Stimulated activated CD4-positive, alpha-beta T cell treated with anti-CD3 and anti-CD28 coated beads, TNF-alpha, amount 100 ng/mL, for 1 hour (primary cell): ENCODE measurements at regions not wholly inside any gene's neighbourhood (a gene's known extent, or its start where the extent isn't known, plus 50 kb on each side); places are given as distances from the start of the nearest gene placed in this dataset.
"Not testable (repeated sequence)": the region's sequence is repeated elsewhere in the genome, so short reads cannot be mapped to it uniquely, and the experiment has no call there.

Experiments
- DNase-seq, 3 donors: peaks; one replicate each; pipeline ENCODE4 v3.0.0-alpha.2; 2020; ENCODE audit warnings: low read depth in 3 of 3, low spot score in 1 of 3

DNA sequence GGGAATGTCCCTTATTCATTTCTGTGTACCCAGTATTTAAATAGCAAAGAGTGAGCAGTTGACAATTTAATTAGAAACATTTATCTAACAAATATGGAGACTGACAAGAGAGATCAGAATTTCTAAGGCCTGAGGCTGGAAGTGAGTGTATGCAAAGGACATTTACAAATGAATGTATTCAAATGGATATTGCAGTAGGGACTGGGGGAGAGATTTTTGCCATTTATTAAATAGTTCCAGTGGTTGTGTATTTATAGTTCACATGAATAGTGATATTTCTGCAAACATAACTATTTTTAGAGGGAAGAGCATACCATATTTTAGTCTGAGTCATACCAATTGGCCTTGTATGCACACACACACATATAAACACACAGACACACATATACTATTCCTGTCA is 592.4 kb downstream of the GLUD2 start:
- DNase-seq = no peak

DNA sequence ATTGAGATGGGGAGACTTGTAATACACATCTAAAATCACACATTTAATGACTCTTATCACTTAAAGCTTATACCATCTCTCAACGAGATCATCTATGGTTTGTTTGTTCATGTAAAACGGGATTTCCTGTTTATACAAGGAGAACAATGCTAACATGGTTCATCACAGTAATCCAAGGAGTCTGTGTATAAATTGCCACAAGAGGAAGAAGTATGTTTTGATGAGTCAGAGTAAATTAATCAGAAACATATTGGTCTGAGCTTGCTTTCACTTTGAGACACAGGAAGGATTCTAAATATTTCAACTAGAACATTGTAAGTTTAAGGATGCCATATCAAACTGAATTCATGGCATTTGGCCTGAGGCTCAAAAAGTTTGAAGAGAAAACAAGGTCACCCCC is 594.1 kb downstream of the GLUD2 start:
- no peak for DNase-seq

DNA sequence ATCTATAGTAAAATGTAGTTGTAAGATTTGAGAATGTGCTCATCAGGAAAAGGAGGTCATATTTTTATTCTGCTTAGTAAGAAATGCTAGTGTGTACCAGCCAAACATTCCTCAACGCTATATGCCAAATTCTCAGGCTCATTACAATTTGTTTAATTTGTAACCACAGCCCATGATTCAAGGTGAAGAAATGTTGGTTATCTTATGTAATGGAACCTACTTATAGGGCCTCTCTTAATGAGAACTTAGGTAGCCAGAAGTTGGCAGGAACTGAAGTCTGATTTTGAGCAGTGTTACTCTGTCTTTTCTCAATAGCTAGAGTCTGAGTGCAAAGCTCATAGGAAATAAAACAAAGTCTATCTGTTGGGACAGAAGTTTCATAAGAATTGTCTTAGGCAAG is 595.0 kb downstream of the GLUD2 start:
- no peak for DNase-seq

DNA sequence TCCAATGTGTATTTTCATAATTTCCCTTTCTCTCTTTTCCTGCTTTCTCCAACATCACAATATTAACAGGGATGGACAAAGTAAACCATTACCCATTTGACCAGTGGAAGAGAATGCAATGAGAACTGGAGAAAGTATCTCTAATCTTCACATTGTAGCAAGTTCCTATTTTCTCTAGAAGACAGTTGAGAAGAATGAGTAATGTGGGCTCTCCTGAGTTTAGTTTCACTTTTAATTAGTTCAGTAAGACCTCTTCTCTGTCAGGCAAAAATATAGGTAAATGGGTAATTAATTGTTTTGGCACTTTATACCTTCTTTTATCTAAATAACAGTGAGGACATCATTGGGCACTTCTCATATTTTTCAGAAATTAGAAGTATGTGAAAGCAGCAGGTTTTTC is 602.0 kb downstream of the GLUD2 start:
- DNase-seq = no peak

DNA sequence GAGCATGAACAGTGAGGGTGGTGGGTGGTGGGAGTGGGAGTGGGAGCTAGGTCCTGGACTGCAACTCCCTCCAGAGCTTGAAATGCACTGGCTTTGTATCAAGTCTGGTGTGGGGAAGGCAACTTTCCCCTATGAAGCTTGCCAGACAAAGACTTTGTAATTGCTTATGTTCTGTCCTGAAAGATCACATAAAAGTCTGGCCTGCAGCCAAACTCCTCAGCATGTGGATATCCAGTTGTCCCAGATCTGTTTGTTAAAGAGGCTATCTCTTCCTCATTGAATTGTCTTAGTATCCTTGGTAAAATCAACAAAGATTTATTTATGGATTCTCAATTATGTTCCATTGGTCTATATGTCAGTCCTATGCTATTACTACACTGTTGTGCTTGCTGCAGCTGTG is 607.9 kb downstream of the GLUD2 start:
- no peak for DNase-seq

DNA sequence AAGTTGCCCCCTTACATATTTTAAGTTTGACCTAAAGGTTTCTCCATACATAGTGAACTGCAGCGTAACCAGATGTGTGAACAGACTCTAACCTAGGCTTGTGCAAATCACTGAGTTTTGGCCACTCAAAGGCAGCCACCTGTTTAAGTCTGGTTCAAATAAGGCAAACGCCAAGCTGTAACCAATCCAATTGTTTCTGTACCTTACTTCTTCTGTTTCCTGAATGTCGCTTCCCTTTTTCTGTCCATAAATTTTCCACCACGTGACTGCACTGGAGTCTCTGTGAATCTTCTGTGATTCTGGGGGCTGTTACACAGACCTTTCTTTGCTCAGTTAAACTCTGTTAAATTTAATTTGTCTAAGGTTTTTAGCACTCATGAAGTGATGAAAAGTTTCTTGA is 618.8 kb downstream of the GLUD2 start:
- DNase-seq = no peak

DNA sequence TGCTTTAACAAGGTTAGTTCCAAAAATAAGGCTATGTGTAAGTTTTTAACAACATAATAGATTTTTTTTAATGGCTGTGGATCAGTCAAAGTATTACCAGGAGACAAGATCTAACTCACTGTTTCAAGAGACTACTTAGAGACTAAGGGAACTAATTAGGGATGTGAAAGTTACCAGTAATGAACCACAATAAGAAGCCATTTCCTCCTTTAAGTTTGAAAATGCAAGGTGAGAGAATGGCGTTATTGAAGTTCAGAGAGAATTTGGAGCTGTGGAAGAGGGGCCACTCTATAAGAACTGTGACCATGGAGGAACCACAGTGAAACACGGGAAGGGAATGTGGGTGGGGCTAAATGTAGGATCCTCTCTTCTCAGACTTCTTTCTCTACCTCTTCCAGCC is 624.2 kb downstream of the GLUD2 start:
- DNase-seq = no peak

DNA sequence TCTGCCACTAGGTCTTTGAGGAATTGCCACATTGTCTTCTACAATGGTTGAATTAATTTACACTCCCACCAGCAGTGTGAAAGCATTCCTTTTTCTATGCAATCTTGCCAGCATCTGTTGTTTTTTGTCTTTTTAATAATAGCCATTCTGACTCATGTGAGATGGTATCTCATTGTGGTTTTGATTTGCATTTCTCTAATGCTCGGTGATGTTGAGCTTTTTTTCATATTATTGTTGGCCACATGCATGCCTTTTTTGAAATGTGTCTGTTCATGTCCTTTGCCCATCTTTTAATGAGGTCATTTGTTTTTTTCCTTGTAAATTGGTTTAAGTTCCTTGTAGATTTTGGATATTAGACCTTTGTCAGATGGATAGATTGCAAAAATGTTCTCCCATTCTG is 661.8 kb downstream of the GLUD2 start:
- not testable (repeated sequence) for DNase-seq

DNA sequence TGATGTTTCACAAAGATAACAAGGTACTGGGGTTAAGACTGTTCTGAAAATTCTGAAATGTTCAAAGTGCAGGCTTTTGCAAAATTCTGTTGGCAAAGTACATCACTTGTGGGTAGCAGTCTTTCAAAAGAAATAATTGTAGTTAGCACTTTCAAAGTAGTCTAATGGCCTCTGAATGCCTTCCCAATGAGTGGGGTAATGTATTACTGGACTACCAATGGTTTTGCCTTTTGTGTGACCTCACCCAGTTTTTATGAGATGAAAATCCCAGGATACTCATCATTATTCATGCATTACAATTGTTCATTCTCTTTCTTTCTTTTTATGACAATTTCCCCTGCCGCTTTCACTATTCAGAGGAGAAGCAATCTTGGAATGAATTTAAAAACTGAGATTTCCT is 686.1 kb downstream of the GLUD2 start:
- no peak for DNase-seq

DNA sequence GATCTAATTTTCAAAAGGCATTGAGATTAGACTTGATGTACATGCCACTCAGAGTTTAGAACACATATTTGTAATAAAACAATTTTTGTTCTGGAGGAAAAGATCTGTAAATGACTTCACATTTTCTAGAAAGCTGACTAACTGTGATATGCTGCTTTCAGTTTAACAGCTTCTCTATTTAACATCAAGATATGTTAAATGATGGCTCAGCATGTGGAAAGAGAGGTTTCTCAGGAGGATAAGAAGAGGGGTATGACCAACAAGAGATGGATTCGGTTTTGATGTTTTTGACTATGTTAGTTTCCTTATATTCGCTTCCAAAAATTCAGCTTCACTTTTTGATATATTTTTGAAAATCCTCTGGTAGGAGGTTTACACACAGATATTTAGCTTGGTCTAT is 698.7 kb downstream of the GLUD2 start:
- no peak for DNase-seq

DNA sequence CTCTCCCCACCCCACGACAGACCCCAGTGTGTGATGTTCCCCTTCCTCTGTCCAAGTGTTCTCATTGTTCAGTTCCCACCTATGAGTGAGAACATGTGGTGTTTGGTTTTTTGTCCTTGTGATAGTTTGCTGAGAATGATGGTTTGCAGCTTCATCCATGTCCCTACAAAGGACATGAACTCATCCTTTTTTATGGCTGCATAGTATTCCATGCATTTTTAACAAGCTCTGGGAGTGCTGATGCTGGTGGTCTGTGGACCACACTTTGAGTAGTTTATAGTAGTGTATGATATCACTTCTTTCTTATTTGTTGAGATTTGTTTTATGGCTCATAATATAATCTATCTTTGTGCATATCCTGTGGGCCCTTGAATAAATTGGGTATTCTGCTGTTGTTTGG is 706.2 kb downstream of the GLUD2 start:
- not testable (repeated sequence) for DNase-seq

DNA sequence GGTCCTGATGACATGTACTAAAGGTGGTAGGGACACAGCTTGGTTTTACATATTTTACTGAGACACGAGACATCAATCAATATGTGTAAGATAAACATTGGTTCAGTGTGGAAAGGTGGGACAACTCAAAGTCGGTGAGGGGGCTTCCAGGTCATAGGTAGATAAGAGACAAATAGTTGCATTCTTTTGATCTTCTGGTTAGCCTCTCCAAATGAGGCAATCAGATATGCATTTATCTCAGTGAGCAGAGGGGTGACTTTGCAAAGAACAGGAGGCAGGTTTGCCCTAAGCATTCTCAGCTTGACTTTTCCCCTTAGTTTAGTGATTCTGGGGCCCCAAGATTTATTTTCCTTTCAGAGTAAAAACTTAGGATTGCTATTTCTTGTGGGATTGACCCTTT is 706.9 kb downstream of the GLUD2 start:
- DNase-seq = no peak

DNA sequence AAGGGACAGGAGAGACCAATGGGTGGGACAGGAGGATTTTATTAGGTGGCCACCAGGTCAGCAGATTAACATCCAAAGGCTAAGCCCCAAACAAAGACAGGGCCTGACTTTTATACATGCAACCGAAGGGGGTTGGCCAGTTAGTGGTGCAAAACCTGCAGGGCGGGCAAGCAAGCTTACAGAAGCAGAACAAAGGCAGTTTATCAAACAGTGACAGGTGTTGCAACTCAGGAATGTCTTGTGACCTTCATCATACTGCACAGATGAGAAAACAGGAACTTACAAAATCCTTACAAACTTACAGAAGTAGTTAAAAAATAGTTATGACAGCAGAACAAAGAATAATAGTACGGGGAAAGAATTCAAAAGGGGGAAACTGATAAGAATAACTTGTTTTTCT is 708.1 kb downstream of the GLUD2 start:
- no peak for DNase-seq

DNA sequence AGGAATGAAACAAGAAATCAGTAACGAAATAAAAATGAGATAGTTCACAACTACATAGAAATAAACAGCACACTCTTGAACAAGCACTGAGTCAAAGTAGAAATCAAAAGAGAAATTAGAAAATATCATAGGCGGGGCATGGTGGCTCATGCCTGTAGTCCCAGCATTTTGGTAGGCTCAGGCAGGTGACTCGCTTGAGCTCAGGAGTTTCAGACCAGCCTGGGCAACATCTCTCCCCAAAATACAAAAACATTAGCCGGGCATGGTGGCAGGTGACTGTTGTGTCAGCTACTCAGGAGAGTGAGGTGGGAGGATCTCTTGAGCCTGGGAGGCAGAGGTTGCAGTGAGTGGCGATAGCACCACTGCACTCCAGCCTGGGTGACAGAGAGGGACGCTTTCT is 714.4 kb downstream of the GLUD2 start:
- no peak for DNase-seq

DNA sequence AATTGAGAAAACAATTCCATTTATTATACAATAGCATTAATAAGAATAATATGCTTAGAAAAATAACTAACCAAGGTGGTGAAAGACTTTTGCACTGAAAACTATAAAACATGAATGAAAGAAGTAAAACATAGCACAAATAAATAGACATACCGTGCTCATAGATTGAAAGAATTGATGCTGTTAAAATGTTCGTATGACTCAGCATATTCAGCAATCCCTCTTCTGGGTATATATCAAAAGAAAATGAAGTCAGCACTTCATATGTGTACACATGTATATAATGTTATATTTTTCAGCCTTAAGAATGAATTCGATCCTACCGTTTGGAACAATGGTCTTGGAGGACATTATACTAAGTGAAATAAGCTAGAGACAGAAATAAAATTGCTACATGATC is 716.3 kb downstream of the GLUD2 start:
- DNase-seq = no peak

DNA sequence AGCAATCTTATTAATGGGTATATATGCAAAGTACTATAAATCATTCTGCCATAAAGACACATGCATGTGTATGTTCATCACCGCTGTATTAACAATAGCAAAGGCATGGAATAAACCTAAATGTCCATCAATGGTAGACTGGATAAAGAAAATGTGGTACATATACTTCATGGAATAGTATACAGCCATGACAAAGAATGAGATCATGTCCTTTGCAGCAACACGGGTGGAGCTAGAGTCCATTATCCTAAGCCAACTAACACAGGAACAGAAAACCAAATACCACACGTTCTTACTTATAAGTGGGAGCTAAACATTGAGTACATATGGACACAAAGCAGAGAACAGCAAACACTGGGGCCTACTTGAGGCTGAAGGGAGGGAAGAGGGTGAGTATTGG is 720.8 kb downstream of the GLUD2 start:
- not testable (repeated sequence) for DNase-seq

DNA sequence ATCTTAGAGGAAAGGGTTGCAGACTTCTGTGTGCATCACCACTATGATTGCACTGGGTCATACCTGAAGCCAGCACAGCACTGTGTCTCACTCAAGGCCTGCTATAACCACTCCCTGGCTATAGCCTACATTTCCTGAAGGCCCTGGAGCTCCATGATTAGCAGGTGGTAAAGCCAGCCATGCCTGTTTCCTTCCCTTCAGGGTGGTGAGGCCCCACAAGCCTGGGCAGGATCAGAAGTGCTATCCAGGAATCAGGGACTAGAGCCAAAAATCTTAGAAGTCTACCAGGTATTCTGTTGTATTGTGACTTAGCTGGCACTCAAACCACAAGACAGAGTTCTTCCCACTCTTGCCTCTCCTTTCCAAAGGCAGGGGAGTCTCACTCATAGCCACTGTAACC is 734.6 kb downstream of the GLUD2 start:
- no peak for DNase-seq

DNA sequence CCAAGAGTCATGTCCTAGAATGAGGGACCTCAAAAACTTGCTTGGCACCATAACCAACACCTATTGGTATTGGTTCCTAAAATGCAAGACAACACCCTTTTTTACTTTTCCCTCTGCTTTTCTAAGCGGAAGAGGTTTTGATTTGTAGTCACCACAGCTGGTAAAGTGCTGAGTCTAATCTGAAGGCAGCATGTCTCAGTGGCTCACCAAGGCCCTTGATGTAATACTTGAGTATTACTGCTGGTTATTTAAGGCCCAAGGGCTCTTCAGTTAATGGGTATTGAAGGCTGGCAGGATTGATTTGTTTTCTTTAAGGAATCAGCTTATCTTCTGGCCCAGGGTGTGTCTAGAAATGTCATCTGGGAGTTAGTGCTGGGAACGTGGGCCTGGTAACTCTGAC is 735.1 kb downstream of the GLUD2 start:
- DNase-seq = no peak

DNA sequence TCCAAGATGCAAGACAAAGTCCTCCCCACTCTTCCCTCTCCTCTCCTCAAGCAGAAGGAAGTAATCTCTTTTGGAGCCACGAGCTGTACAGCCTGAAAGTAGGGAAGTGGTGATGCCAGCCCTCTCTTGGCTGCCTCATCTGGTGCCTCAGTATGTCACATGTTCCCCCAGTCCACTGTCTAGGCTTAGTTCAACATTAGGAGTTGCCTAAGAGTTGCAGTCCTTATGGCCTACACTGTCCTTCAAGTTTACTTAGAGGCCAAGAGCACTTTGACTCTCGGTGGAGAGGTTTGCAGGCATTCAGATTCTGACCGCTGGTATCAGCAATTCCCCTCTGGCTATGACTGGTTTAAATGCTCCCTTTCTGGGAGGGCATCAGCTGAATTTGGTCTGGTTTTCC is 735.6 kb downstream of the GLUD2 start:
- DNase-seq = no peak

DNA sequence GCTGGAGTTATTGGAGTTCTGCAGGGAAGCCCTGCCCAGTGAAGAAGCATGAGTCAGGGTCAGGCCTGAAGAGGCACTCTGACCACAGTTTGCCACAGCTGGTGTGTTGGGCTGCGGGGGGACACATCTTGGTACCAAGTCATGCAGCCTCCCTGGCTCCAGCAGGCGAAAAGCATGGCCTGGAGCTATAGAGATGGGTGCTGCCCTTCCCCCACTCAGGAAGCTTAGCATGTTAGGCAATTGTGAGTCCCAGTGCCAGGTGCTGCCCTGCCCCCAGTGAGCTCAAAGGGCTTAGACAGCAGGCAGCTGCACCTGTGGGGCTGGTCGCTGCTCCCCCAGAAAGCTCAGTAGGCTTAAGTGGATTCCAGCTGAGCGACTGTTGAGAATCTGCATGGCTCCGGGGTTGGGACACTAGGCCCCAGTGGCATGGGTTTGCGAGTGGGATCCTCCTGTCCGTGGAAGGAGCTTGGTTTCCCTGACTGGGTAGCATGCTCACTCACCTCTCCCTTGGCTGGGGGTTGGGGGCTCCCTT is 755.5 kb downstream of the GLUD2 start:
- no peak for DNase-seq

DNA sequence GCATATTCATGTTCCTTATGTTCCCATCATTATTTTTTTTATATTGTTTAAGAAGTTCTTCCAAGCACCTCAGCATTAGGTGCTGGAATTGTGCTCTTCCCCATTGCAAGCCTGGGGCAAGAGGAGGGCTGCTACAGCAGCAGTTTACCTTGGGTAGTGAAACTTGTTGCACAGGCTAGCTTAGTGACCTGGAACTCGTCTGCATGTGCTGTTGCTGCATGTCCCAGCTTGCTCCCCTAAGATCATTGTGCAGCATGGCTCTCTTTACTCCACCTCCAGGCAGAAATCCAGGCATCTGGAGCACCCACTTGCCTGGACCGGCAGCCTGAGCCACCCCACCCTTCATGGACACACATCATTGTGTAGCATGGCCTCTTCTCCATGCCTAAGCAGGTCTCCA is 776.0 kb downstream of the GLUD2 start:
- no peak for DNase-seq

DNA sequence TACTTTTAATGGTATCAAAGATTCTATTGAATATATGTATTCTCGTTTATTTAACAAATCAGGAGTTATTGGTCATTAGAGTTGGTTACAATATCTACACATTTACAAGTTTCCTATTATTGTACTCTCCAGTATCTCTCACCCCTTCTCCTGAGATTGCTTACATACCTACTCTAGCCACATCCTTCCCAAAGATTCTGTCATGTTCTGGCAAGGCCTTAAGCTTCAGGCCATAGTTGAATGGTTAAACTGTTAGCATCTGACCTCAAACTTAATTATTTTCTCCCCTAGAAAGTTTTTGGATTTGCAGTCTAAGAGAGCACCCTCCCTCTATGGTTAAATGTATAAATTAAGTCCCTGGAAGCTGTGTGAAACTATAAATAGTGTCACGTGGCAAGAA is 784.2 kb downstream of the GLUD2 start:
- DNase-seq = no peak

DNA sequence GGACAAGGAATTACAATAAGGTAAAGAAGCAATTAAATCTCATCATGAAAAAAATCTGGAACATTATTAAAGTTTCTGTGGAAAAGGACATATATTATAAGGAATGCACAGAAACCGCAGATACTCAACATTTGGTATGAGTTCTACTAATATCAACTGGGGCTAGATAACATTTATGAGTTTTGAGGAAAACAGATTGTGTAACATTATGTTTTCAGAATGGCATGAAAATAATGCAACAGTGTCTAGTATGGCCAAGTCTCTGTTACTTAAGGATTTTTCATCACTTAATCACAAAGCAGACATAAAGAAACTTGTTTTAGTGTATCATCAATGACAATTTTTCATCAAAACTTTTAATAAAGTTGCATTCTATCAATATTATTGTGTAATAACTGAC is 785.0 kb downstream of the GLUD2 start:
- DNase-seq = no peak

DNA sequence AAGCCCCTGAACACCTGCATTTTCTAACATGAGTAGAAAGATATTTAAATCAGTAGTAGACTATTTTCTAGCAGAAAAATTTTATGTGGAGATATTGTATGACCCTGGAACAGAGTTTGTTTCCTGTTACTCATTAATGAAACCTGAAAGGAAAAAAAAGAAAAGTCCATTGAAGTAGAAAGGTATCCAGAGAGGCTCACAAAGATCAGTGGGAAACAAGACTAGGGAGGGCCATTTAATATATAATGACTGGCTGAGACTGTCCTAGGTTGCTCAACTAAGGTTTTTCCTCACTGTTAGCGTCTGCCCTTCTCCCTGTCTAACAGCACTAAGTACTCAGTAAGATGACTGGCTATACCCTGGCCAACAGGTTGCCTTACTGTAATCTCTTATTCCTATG is 788.6 kb downstream of the GLUD2 start:
- no peak for DNase-seq
